Osteoblast (primary cell): ENCODE measurements at regions not wholly inside any gene's neighbourhood (a gene's known extent, or its start where the extent isn't known, plus 50 kb on each side); places are given as distances from the start of the nearest gene placed in this dataset.

Source experiments
- DNase-seq: peaks from one replicate; pipeline ENCODE4 v3.0.0; 2011; ENCODE audit warnings: low spot score, mixed read lengths; ENCODE audit not compliant: insufficient read length; ENCODE audit errors: missing footprints
- H2AFZ ChIP-seq: 2 replicates; pipeline ENCODE4 v1.6.0; 2011; ENCODE audit warnings: mild to moderate bottlenecking, low read length
- H3K27ac ChIP-seq: 2 replicates; pipeline ENCODE4 v1.5.1; 2011; ENCODE audit warnings: mild to moderate bottlenecking, low read depth, low read length, moderate library complexity
- H3K27me3 ChIP-seq: 2 replicates; pipeline ENCODE4 v1.6.0; 2012; ENCODE audit warnings: mild to moderate bottlenecking, control low read depth, inconsistent platforms, low read length, moderate library complexity; ENCODE audit not compliant: insufficient read depth
- H3K36me3 ChIP-seq: 2 replicates; pipeline ENCODE4 v1.5.1; 2011; ENCODE audit warnings: mild to moderate bottlenecking, low read length, control low read depth, moderate library complexity; ENCODE audit not compliant: insufficient read depth
- H3K4me1 ChIP-seq: 2 replicates; pipeline ENCODE4 v1.5.1; 2011; ENCODE audit warnings: mild to moderate bottlenecking, low read length, control low read depth, moderate library complexity; ENCODE audit not compliant: insufficient read depth
- H3K4me2 ChIP-seq: 2 replicates; pipeline ENCODE4 v1.6.0; 2011; ENCODE audit warnings: mild to moderate bottlenecking, low read length; ENCODE audit not compliant: insufficient read depth
- H3K4me3 ChIP-seq: fragments of 200-600 bp; sonication (generic); 3 replicates; pipeline ENCODE4 v1.5.1; 2012; ENCODE audit warnings: mild to moderate bottlenecking, low read length, inconsistent platforms; ENCODE audit not compliant: insufficient read depth
- H3K79me2 ChIP-seq: 2 replicates; pipeline ENCODE4 v1.6.0; 2012; ENCODE audit warnings: mild to moderate bottlenecking, low read length, control low read depth, inconsistent platforms; ENCODE audit not compliant: insufficient read depth
- H3K9me3 ChIP-seq: 2 replicates; pipeline ENCODE4 v1.5.1; 2011; ENCODE audit warnings: low read depth, low read length, control low read depth
- H4K20me1 ChIP-seq: 2 replicates; pipeline ENCODE4 v1.6.0; 2012; ENCODE audit warnings: mild to moderate bottlenecking, low read length, control low read depth; ENCODE audit not compliant: insufficient read depth
- TF ChIP-seq, protein P1 (sequence below): IDR thresholded peaks from 2 replicates; pipeline ENCODE4 v1.5.1; 2011; ENCODE audit warnings: mild to moderate bottlenecking, low read depth, low read length, moderate library complexity; ENCODE audit errors: extremely low read depth

DNA sequence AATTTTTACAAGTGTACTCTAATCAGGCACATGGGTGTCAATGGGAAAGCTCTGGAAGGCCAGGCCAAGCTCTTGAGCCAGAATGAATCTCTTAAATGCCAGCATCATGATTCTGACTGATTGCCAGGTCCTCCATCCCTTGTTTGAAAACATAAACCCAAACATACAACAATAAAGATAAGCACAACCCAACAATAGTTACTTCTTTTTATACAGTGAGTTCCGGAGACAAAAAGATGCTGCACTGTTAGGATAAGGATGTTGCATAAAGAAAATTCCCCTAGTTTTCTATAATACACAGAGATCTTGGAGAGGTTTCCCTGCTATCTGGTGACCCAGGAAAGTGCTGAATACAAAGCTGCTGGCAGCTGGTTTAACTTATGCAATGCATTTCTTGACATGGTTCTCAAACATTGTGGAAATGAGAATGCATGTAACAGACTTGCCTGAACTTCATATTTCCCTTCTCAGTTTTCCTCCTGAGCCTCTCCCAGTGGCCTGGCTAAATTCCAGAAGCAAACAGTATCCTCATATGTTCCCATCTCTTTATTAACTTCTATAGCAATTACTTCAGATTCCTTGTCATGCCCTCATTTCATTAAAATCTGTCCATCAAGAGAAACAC, 180.1 kb upstream of the PRICKLE2 start:
- no peak for DNase-seq
- peaks cover 13% of the 10 kb centered on the region for H3K27me3 ChIP-seq
- TF ChIP-seq, protein P1, sequence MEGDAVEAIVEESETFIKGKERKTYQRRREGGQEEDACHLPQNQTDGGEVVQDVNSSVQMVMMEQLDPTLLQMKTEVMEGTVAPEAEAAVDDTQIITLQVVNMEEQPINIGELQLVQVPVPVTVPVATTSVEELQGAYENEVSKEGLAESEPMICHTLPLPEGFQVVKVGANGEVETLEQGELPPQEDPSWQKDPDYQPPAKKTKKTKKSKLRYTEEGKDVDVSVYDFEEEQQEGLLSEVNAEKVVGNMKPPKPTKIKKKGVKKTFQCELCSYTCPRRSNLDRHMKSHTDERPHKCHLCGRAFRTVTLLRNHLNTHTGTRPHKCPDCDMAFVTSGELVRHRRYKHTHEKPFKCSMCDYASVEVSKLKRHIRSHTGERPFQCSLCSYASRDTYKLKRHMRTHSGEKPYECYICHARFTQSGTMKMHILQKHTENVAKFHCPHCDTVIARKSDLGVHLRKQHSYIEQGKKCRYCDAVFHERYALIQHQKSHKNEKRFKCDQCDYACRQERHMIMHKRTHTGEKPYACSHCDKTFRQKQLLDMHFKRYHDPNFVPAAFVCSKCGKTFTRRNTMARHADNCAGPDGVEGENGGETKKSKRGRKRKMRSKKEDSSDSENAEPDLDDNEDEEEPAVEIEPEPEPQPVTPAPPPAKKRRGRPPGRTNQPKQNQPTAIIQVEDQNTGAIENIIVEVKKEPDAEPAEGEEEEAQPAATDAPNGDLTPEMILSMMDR, result no peak
- no peaks in the 10 kb centered on the region for H3K36me3 ChIP-seq
- no peak overlapping the region for H2AFZ ChIP-seq
- H3K4me1 ChIP-seq, result no peaks in the 10 kb centered on the region
- H4K20me1 ChIP-seq, result no peaks in the 10 kb centered on the region
- no peaks in the 10 kb centered on the region for H3K79me2 ChIP-seq
- no peak overlapping the region for H3K4me2 ChIP-seq
- H3K27ac ChIP-seq, result no peak overlapping the region
- no peaks in the 10 kb centered on the region for H3K9me3 ChIP-seq
- no peak overlapping the region for H3K4me3 ChIP-seq

DNA sequence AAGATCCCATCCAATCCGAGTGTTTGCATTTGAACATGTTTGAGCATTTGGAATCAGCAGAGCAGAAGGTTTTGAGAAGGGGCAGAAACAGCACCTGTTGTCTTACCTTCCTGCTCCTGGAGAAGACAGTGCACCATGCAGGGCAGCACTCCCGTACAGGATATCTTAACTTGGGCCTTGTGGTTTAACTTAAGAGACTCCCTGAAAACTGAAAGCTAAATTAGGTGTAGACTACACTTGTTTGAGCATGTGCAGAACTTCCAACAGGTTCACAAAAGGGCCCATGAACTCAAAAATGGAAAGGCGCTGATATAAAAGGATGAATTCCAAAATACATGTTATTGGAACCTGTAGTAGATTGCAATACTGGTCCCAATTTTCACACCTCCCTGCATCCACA, 175.4 kb upstream of the PRICKLE2 start:
- H4K20me1 ChIP-seq, result no peaks in the 10 kb centered on the region
- no peak for DNase-seq
- TF ChIP-seq, protein P1, result no peak
- H3K4me1 ChIP-seq, result no peaks in the 10 kb centered on the region
- no peaks in the 10 kb centered on the region for H3K9me3 ChIP-seq
- H3K79me2 ChIP-seq, result no peaks in the 10 kb centered on the region
- H2AFZ ChIP-seq, result no peak overlapping the region
- H3K4me2 ChIP-seq, result no peak overlapping the region
- no peak overlapping the region for H3K4me3 ChIP-seq
- H3K36me3 ChIP-seq, result no peaks in the 10 kb centered on the region
- no peak overlapping the region for H3K27ac ChIP-seq
- H3K27me3 ChIP-seq, result no peaks in the 10 kb centered on the region

DNA sequence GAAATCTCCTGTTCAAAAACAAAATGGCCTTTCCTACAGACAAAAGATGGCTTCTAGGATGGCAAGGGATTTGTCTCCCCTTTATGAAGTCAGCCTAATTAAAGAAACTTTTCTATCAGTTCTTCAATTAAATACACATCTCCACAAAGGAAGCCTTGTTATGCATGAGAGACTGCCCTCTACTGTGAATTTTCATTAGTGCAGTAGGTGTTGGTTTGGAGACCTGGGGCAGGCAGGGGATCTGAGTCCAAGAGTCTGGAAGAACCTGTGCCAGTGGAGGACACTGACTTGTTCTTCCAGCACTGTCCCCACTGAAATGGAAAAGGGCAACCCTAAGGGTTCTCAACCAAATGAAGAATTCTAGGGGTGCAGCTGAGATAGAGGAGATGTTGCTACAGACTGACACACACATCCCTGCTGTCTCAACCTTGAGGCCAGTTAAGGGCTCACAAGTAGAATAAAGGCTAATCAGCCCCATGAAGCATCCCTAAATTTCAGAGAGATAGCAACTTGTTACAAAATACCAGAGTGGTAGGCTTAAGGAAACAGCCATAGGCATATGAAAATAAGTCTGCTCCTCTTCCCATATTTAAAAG, 174.0 kb upstream of the PRICKLE2 start:
- H3K27ac ChIP-seq, result no peak overlapping the region
- H3K4me3 ChIP-seq, result no peak overlapping the region
- H3K4me1 ChIP-seq, result no peaks in the 10 kb centered on the region
- H3K27me3 ChIP-seq, result no peaks in the 10 kb centered on the region
- no peaks in the 10 kb centered on the region for H3K79me2 ChIP-seq
- no peaks in the 10 kb centered on the region for H3K36me3 ChIP-seq
- no peaks in the 10 kb centered on the region for H3K9me3 ChIP-seq
- DNase-seq, result peak; percentile 83
- no peaks in the 10 kb centered on the region for H4K20me1 ChIP-seq
- TF ChIP-seq, protein P1, result peak; percentile 84
- no peak overlapping the region for H3K4me2 ChIP-seq
- no peak overlapping the region for H2AFZ ChIP-seq

DNA sequence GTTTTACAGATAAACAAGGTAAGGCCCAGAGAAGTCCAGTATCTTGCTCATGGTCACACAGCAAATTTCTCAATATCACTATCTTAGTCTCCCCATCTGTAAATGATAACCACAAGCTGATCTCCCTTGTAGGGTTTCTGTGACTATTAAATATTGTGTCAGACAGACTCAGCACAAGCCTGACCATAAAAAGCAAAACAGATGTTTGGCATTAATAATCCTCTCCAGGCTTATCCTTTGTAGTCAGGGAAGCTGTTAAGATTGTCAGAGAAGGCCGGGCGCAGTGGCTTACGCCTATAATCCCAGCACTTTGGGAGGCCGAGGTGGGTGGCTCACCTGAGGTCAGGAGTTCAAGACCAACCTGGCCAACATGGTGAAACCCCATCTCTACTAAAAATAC, 173.2 kb upstream of the PRICKLE2 start:
- Histone ChIP-seq H3K36me3 (no peaks in the 10 kb centered on the region), H4K20me1 (no peaks in the 10 kb centered on the region), H3K27me3 (no peaks in the 10 kb centered on the region), H3K79me2 (no peaks in the 10 kb centered on the region), H3K9me3 (no peaks in the 10 kb centered on the region), H3K4me3 (no peak overlapping the region), H3K4me2 (no peak overlapping the region), H3K27ac (no peak overlapping the region), H3K4me1 (no peaks in the 10 kb centered on the region), H2AFZ (no peak overlapping the region)
- DNase-seq, result no peak
- TF ChIP-seq, protein P1, result no peak
